Parathyroid adenoma (tissue), 2 donors: ENCODE measurements at regions not wholly inside any gene's neighbourhood (a gene's known extent, or its start where the extent isn't known, plus 50 kb on each side); places are given as distances from the start of the nearest gene placed in this dataset.

Experiments used
- H2AFZ ChIP-seq: fragments of 300-600 bp; sonication (generic); one replicate; pipeline ENCODE4 v1.7.0; 2017; ENCODE audit warnings: antibody characterized with exemption, mild to moderate bottlenecking
- H3K27ac ChIP-seq: fragments of 300-600 bp; sonication (generic); one replicate; pipeline ENCODE4 v1.7.0; 2017
- H3K27me3 ChIP-seq: fragments of 300-600 bp; sonication (generic); one replicate; pipeline ENCODE4 v1.7.0; 2017; ENCODE audit warnings: low read length; ENCODE audit not compliant: control insufficient read depth, insufficient read depth
- H3K36me3 ChIP-seq: fragments of 300-600 bp; sonication (generic); one replicate; pipeline ENCODE4 v1.7.0; 2017; ENCODE audit warnings: low read length; ENCODE audit not compliant: control insufficient read depth, insufficient read depth
- H3K4me1 ChIP-seq: fragments of 300-600 bp; sonication (generic); one replicate; pipeline ENCODE4 v1.7.0; 2017; ENCODE audit warnings: control low read depth
- H3K4me2 ChIP-seq: fragments of 300-600 bp; sonication (generic); one replicate; pipeline ENCODE4 v1.7.0; 2017; ENCODE audit warnings: low read length
- H3K4me3 ChIP-seq: fragments of 300-600 bp; sonication (generic); one replicate; pipeline ENCODE4 v1.7.0; 2017; ENCODE audit warnings: low read depth, low read length
- H3K79me2 ChIP-seq: fragments of 300-600 bp; sonication (generic); one replicate; pipeline ENCODE4 v1.7.0; 2017; ENCODE audit warnings: control low read depth
- H3K9ac ChIP-seq: fragments of 300-600 bp; sonication (generic); one replicate; pipeline ENCODE4 v1.7.0; 2017; ENCODE audit warnings: mild to moderate bottlenecking
- H3K9me3 ChIP-seq: fragments of 300-600 bp; sonication (generic); one replicate; pipeline ENCODE4 v1.7.0; 2017; ENCODE audit warnings: low read length; ENCODE audit not compliant: control insufficient read depth
- TF ChIP-seq, protein P1 (sequence below): fragments of 300-600 bp; sonication (generic); IDR thresholded peaks from one replicate; pipeline ENCODE4 v1.7.0; 2017; ENCODE audit warnings: antibody characterized with exemption, mild to moderate bottlenecking
- donor health status: primary hyperparathyroidism.

GRCh38 chr3:137264843-137265330 lies 307.1 kb downstream of the IL20RB start:
- no peaks in the 10 kb centered on the region for H3K27me3 ChIP-seq
- no peak overlapping the region for H3K9ac ChIP-seq
- no peaks in the 10 kb centered on the region for H3K9me3 ChIP-seq
- H3K4me3 ChIP-seq = no peak overlapping the region
- no peaks in the 10 kb centered on the region for H3K79me2 ChIP-seq
- no peaks in the 10 kb centered on the region for H3K4me1 ChIP-seq
- TF ChIP-seq, protein P1, sequence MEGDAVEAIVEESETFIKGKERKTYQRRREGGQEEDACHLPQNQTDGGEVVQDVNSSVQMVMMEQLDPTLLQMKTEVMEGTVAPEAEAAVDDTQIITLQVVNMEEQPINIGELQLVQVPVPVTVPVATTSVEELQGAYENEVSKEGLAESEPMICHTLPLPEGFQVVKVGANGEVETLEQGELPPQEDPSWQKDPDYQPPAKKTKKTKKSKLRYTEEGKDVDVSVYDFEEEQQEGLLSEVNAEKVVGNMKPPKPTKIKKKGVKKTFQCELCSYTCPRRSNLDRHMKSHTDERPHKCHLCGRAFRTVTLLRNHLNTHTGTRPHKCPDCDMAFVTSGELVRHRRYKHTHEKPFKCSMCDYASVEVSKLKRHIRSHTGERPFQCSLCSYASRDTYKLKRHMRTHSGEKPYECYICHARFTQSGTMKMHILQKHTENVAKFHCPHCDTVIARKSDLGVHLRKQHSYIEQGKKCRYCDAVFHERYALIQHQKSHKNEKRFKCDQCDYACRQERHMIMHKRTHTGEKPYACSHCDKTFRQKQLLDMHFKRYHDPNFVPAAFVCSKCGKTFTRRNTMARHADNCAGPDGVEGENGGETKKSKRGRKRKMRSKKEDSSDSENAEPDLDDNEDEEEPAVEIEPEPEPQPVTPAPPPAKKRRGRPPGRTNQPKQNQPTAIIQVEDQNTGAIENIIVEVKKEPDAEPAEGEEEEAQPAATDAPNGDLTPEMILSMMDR = no peak
- no peak overlapping the region for H3K27ac ChIP-seq
- H3K4me2 ChIP-seq = no peak overlapping the region
- no peaks in the 10 kb centered on the region for H3K36me3 ChIP-seq
- H2AFZ ChIP-seq = no peak overlapping the region

DNA sequence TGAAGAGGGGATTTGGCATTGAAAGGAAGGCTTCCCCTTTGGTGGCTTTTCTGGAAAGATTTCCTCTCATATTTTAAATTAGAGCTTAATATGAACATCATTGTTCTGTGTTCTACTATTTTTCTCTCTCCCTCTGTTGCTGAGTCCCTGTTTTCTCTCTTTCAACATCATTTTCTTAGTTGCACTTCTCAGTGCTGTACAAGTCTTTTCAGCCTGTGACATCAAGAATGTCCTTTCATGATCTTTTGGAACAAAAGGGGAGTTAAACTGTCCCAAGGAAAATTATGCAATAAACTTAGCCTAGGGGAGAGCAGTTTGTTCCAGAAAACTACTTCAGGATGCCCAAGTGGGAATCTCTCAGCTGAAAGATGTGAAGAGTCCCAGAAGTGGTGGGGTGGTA lies 325.1 kb downstream of the IL20RB start:
- no peaks in the 10 kb centered on the region for H3K9me3 ChIP-seq
- H3K27me3 ChIP-seq = no peaks in the 10 kb centered on the region
- H3K4me1 ChIP-seq = no peaks in the 10 kb centered on the region
- no peaks in the 10 kb centered on the region for H3K36me3 ChIP-seq
- TF ChIP-seq, protein P1 = no peak
- no peak overlapping the region for H3K9ac ChIP-seq
- no peak overlapping the region for H3K4me3 ChIP-seq
- H3K4me2 ChIP-seq = no peak overlapping the region
- no peaks in the 10 kb centered on the region for H3K79me2 ChIP-seq
- no peak overlapping the region for H3K27ac ChIP-seq
- H2AFZ ChIP-seq = no peak overlapping the region

DNA sequence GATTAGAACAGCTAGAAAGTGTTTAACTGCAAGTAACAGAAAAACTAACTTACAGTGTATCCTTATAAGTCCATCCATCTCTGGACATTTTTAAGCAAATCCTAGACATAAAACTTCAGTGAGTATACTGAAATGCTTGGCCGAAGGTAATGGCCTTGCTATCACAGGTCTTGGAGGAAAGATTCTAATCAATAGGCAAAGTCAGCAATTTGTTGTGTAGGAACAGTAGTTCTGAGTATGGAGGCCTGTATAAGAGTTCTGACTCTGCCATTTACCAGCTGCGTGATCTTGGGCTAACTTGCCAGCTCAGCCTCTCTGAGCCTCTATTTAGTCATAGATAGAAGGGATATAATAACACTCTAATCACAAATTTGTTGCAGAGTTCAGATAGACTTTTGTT lies 328.1 kb downstream of the IL20RB start:
- Histone ChIP-seq H3K36me3 (no peaks in the 10 kb centered on the region), H3K9me3 (no peaks in the 10 kb centered on the region), H3K27me3 (no peaks in the 10 kb centered on the region), H3K4me3 (no peak overlapping the region), H3K27ac (no peak overlapping the region), H3K4me1 (no peaks in the 10 kb centered on the region), H3K4me2 (no peak overlapping the region), H3K9ac (no peak overlapping the region), H3K79me2 (no peaks in the 10 kb centered on the region), H2AFZ (no peak overlapping the region)
- TF ChIP-seq, protein P1 = no peak

GRCh38 chr3:137293086-137293485 lies 335.3 kb downstream of the IL20RB start:
- Histone ChIP-seq H3K79me2 (no peaks in the 10 kb centered on the region), H3K27ac (no peak overlapping the region), H3K9me3 (no peaks in the 10 kb centered on the region), H3K4me3 (no peak overlapping the region), H3K4me2 (no peak overlapping the region), H3K9ac (no peak overlapping the region), H3K27me3 (no peaks in the 10 kb centered on the region), H3K36me3 (no peaks in the 10 kb centered on the region), H3K4me1 (no peaks in the 10 kb centered on the region), H2AFZ (no peak overlapping the region)
- TF ChIP-seq, protein P1 = no peak

- H3K4me2 ChIP-seq = no peak overlapping the region
- H3K9ac ChIP-seq = no peak overlapping the region
- no peaks in the 10 kb centered on the region for H3K36me3 ChIP-seq
- no peak overlapping the region for H3K4me3 ChIP-seq
- H3K27me3 ChIP-seq = no peaks in the 10 kb centered on the region
- H2AFZ ChIP-seq = no peak overlapping the region
- no peaks in the 10 kb centered on the region for H3K9me3 ChIP-seq
- no peak overlapping the region for H3K27ac ChIP-seq
- H3K4me1 ChIP-seq = no peaks in the 10 kb centered on the region
- TF ChIP-seq, protein P1 = no peak
- H3K79me2 ChIP-seq = no peaks in the 10 kb centered on the region
These were observed 336.4 kb downstream of the IL20RB start for GRCh38 chr3:137294139-137294538.
